ENCODE measurements at regions not wholly inside any gene's neighbourhood (a gene's known extent, or its start where the extent isn't known, plus 50 kb on each side); places are given as distances from the start of the nearest gene placed in this dataset.

GRCh38 chr10:130500261-130501000 lies 364.2 kb downstream of the GLRX3 start:
- TF ChIP-seq CTCF (optimal IDR thresholded peaks at IDR 0.05 in 1 of 3, IDR thresholded peaks at IDR 0.05 in 1 of 3, conservative IDR thresholded peaks at IDR 0.05 in 1 of 3; ENCODE audit: extremely low read depth in 1 of 3, insufficient read depth in 2 of 3, low read length in 3 of 3) (no peak), EZH2 (IDR thresholded peaks at IDR 0.05; ENCODE audit: low read length) (no peak)
